B cell (primary cell): ENCODE measurements at regions not wholly inside any gene's neighbourhood (a gene's known extent, or its start where the extent isn't known, plus 50 kb on each side); places are given as distances from the start of the nearest gene placed in this dataset.

ENCODE experiments used
- ATAC-seq: fragments of 200-7000 bp; cut with Tn5 transposase; one replicate; pipeline ENCODE4 v1.10.0; 2021; ENCODE audit warnings: low read depth, mild to moderate bottlenecking, moderate number of reproducible peaks, moderate library complexity
- CTCF ChIA-PET: fragments of 350-600 bp; sonication (Branson Sonifier 250); formaldehyde crosslinking; loops from one replicate; lab custom pipeline; 2021; ENCODE audit warnings: antibody characterized with exemption, inconsistent platforms; lab: Charles Lee
- POLR2A ChIA-PET: fragments of 350-600 bp; sonication (Branson Sonifier 250); formaldehyde crosslinking; loops from one replicate; lab custom pipeline; 2021; ENCODE audit warnings: antibody characterized with exemption; lab: Charles Lee
- DNase-seq: peaks from one replicate; pipeline ENCODE4 v3.0.0; 2013
- H2AFZ ChIP-seq: 2 replicates; pipeline ENCODE4 v1.6.1; 2012; ENCODE audit warnings: mild to moderate bottlenecking, low read depth, low read length; ENCODE audit not compliant: insufficient read depth, poor library complexity, severe bottlenecking
- H3K27ac ChIP-seq, 2 donors: 1 replicate in 1 of 2; 2 replicates in 1 of 2; pipeline ENCODE4 v1.5.1; 2012 to 2013; ENCODE audit warnings: low read length in 2 of 2, mild to moderate bottlenecking in 2 of 2, moderate library complexity in 1 of 2
- H3K27me3 ChIP-seq, 4 experiments: fragments of 200-600 bp in 1 of 4; sonication (generic) in 1 of 4; replicated peaks in 1 of 4; 1 replicate in 2 of 4; 2 replicates in 2 of 4; pipeline versions ENCODE4 v1.6.1 to v1.7.0; 2013 to 2016; ENCODE audit warnings: low read length in 3 of 4, mild to moderate bottlenecking in 2 of 4, mixed read lengths in 1 of 4, moderate library complexity in 1 of 4; ENCODE audit not compliant: insufficient read depth in 4 of 4, control insufficient read depth in 3 of 4; ENCODE audit errors: control extremely low read depth in 1 of 4
- H3K36me3 ChIP-seq, 2 experiments: replicated peaks in 1 of 2; 1 replicate in 1 of 2; 2 replicates in 1 of 2; pipeline versions ENCODE4 v1.6.1 to v1.7.1; 2013; ENCODE audit warnings: low read length in 1 of 2; ENCODE audit not compliant: insufficient read depth in 2 of 2, control insufficient read depth in 1 of 2; ENCODE audit errors: control extremely low read depth in 1 of 2, extremely low read depth in 1 of 2
- H3K4me1 ChIP-seq, 2 donors: fragments of 200-600 bp in 1 of 2; sonication (generic) in 1 of 2; 1 replicate in 1 of 2; 2 replicates in 1 of 2; pipeline versions ENCODE4 v1.5.1 to v1.6.1; 2013 to 2017; ENCODE audit warnings: low read length in 2 of 2; ENCODE audit not compliant: control insufficient read depth in 2 of 2, insufficient read depth in 2 of 2
- H3K4me2 ChIP-seq: replicated peaks from 2 replicates; pipeline ENCODE3; 2012; ENCODE audit warnings: mild to moderate bottlenecking, low read depth, low read length; ENCODE audit not compliant: poor library complexity, severe bottlenecking
- H3K4me3 ChIP-seq, 5 experiments: fragments of 200-600 bp in 1 of 5; sonication (generic) in 1 of 5; 1 replicate in 3 of 5; 2 replicates in 2 of 5; pipeline versions ENCODE4 v1.5.1 to v1.7.0; 2011 to 2016; ENCODE audit warnings: low read length in 4 of 5, mild to moderate bottlenecking in 4 of 5, low read depth in 2 of 5, control low read depth in 1 of 5, moderate library complexity in 1 of 5; ENCODE audit not compliant: insufficient read depth in 1 of 5; ENCODE audit errors: control extremely low read depth in 1 of 5, extremely low read depth in 1 of 5
- H3K79me2 ChIP-seq: fragments of 200-600 bp; sonication (generic); one replicate; pipeline ENCODE4 v1.6.0; 2016; ENCODE audit warnings: low read length; ENCODE audit not compliant: control insufficient read depth, insufficient read depth
- H3K9ac ChIP-seq: fragments of 200-600 bp; sonication (generic); 2 replicates; pipeline ENCODE4 v1.6.1; 2017; ENCODE audit warnings: mild to moderate bottlenecking, low read length, moderate library complexity
- H3K9me3 ChIP-seq, 3 donors: one replicate each; pipeline versions ENCODE4 v1.6.1 to v1.7.1; 2013; ENCODE audit warnings: low read length in 2 of 3; ENCODE audit not compliant: control insufficient read depth in 2 of 3, insufficient read depth in 1 of 3; ENCODE audit errors: control extremely low read depth in 1 of 3
- H4K20me1 ChIP-seq: 2 replicates; pipeline ENCODE4 v1.6.0; 2012; ENCODE audit warnings: mild to moderate bottlenecking, low read length; ENCODE audit not compliant: insufficient read depth, control insufficient read depth, poor library complexity, severe bottlenecking
- H3K27ac Mint-ChIP-seq: one replicate; pipeline ENCODE4 v1.8.0; 2021; ENCODE audit warnings: mixed read lengths
- H3K27me3 Mint-ChIP-seq: one replicate; pipeline ENCODE4 v1.8.0; 2021; ENCODE audit warnings: mixed read lengths
- H3K4me1 Mint-ChIP-seq: one replicate; pipeline ENCODE4 v1.8.0; 2021; ENCODE audit warnings: mixed read lengths
- H3K4me3 Mint-ChIP-seq: one replicate; pipeline ENCODE4 v1.8.0; 2021; ENCODE audit warnings: mixed read lengths
- H3K9me3 Mint-ChIP-seq: one replicate; pipeline ENCODE4 v1.8.0; 2022; ENCODE audit warnings: mixed read lengths; ENCODE audit not compliant: insufficient read depth
- CTCF ChIP-seq: fragments of 200-600 bp; IDR thresholded peaks from one replicate; pipeline ENCODE4 v1.8.0; 2022; ENCODE audit warnings: antibody characterized with exemption, mild to moderate bottlenecking
- EZH2 ChIP-seq: IDR thresholded peaks from 2 replicates; pipeline ENCODE4 v1.6.1; 2012; ENCODE audit warnings: borderline replicate concordance, low read depth, mild to moderate bottlenecking, moderate library complexity, low read length; ENCODE audit not compliant: insufficient read depth, poor library complexity, severe bottlenecking
- WGBS: methylation state at CpG from one replicate; pipeline ENCODE4 v1.1.5; 2013; ENCODE audit warnings: missing lambda C conversion rate; ENCODE audit not compliant: insufficient coverage; 5-methylcytosine and 5-hydroxymethylcytosine counted together
- intact Hi-C: fragments of 100-400 bp; cut with micrococcal nuclease; formaldehyde crosslinking; loops from one replicate; pipeline ENCODE4 v1.10.0; 2022

DNA sequence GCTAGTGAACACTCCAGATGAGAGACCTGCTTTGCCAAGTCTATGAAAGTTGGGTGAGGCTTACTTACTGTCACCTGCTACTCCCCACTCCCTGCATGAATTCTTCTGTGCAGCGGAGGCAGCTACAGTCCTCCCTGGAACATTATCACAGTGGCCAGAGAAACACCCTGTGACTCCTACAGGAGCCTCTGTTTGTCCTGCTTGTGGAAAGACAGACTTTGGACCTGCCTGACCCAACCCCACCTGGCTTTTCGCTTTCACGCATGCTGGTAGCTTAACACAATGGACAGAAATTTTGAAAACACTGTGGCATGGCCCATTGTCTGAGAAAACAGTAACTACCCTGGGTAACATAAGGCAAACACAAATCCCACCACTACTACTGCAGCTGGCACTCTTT, 1565.5 kb upstream of the CADM2 start:
- TF ChIP-seq EZH2, result no peak
- TF ChIP-seq CTCF, result no peak
- Histone ChIP-seq H3K79me2 (no peaks in the 10 kb centered on the region), H3K4me3 (no peak overlapping the region), H3K36me3 (no peaks in the 10 kb centered on the region), H3K4me2 (no peak overlapping the region), H2AFZ (no peak overlapping the region), H4K20me1 (no peaks in the 10 kb centered on the region), H3K4me1 (no peaks in the 10 kb centered on the region), H3K9ac (no peak overlapping the region), H3K9me3 (no peaks in the 10 kb centered on the region), H3K27me3 (no peaks in the 10 kb centered on the region), H3K27ac (no peak overlapping the region)
- WGBS, result 92% methylated on average over 3 of the region's 3 CpGs
- no peak overlapping the region for H3K27ac Mint-ChIP-seq
- CTCF ChIA-PET, result no interaction called here
- H3K4me3 Mint-ChIP-seq, result no peak overlapping the region
- DNase-seq (no peak), ATAC-seq (no peak)
- POLR2A ChIA-PET, result no interaction called here
- H3K27me3 Mint-ChIP-seq, result no peaks in the 10 kb centered on the region
- peaks cover 3% of the 10 kb centered on the region for H3K9me3 Mint-ChIP-seq
- intact Hi-C loops, result no loop called here
- H3K4me1 Mint-ChIP-seq, result no peaks in the 10 kb centered on the region

DNA sequence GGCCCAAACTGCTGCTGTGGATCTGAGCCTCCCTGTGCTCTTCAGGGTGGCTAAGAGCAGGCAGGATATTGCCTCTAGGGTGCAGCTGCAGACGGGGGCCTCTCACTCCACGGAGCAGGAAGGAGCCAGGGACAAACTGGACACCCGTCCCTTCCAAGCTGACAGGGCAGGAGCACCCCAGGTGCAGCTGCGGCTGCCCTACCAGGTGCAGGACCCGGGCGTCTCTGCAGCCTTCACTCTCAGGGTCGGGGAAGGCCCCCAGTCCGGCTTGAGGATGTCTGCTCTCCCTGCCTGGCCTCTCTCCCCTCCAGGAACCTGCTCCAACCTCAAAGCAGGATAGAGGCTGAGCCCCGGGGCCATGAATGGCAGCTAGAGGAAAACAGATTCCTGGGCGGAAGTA, 1554.9 kb upstream of the CADM2 start:
- Mint-ChIP-seq H3K27me3 (no peaks in the 10 kb centered on the region), H3K4me3 (no peak overlapping the region), H3K4me1 (no peaks in the 10 kb centered on the region), H3K9me3 (peaks cover 4% of the 10 kb centered on the region), H3K27ac (no peak overlapping the region)
- ATAC-seq (no peak), DNase-seq (no peak)
- no peaks in the 10 kb centered on the region for H3K36me3 ChIP-seq
- H3K4me2 ChIP-seq, result no peak overlapping the region
- POLR2A ChIA-PET, result no interaction called here
- CTCF ChIA-PET, result no interaction called here
- no peaks in the 10 kb centered on the region for H3K79me2 ChIP-seq
- H3K4me3 ChIP-seq, result no peak overlapping the region
- H3K9me3 ChIP-seq, result peaks cover 0 to 14% (median 0%) of the 10 kb centered on the region in 3 donors
- H4K20me1 ChIP-seq, result no peaks in the 10 kb centered on the region
- no peaks in the 10 kb centered on the region for H3K4me1 ChIP-seq
- no peaks in the 10 kb centered on the region for H3K27me3 ChIP-seq
- no peak overlapping the region for H3K9ac ChIP-seq
- TF ChIP-seq CTCF (no peak), EZH2 (no peak)
- no peak overlapping the region for H2AFZ ChIP-seq
- H3K27ac ChIP-seq, result no peak overlapping the region
- intact Hi-C loops, result no loop called here
- 89% methylated on average over 10 of the region's 10 CpGs for WGBS
